ENCODE measurements at regions not wholly inside any gene's neighbourhood (a gene's known extent, or its start where the extent isn't known, plus 50 kb on each side); places are given as distances from the start of the nearest gene placed in this dataset.

- TF ChIP-seq POLR2AphosphoS5 (IDR thresholded peaks at IDR 0.05; ENCODE audit: low read depth, low read length), result no peak
- TF ChIP-seq POLR2A (IDR thresholded peaks at IDR 0.05; ENCODE audit: low read depth, low read length), result no peak
- no peak for TF ChIP-seq TAF1 (IDR thresholded peaks at IDR 0.05; ENCODE audit: borderline replicate concordance, low read depth, low read length)
Observed at GRCh38 chr7:94239661-94240234, 154.9 kb upstream of the COL1A2 start.
